H1 (cell line): ENCODE measurements at regions not wholly inside any gene's neighbourhood (a gene's known extent, or its start where the extent isn't known, plus 50 kb on each side); places are given as distances from the start of the nearest gene placed in this dataset.

Experiments
- CTCF ChIA-PET: fragments of 300-600 bp; sonication (Branson Sonifier 250); formaldehyde crosslinking; loops from one replicate; lab custom pipeline; 2021; ENCODE audit not compliant: partially characterized antibody; lab: Charles Lee
- POLR2A ChIA-PET: fragments of 300-600 bp; sonication (Branson Sonifier 250); formaldehyde crosslinking; loops from one replicate; lab custom pipeline; 2021; ENCODE audit warnings: inconsistent platforms; ENCODE audit not compliant: partially characterized antibody; lab: Charles Lee
- DNase-seq, 2 experiments: peaks; one replicate each; pipeline versions ENCODE4 v3.0.0 to v3.0.0-alpha.2; 2010 to 2022; ENCODE audit warnings: low spot score in 2 of 2, low read depth in 1 of 2, mixed read lengths in 1 of 2
- FAIRE-seq: peaks from 2 replicates; lab custom pipeline; 2011; peaks lifted over from hg19 to GRCh38; lab: Jason Lieb, UNC
- H2AFZ ChIP-seq: 2 replicates; pipeline ENCODE4 v1.8.1; 2012; ENCODE audit warnings: low read length, inconsistent platforms
- H2AK5ac ChIP-seq: 2 replicates; pipeline ENCODE4 v1.6.1; 2013; ENCODE audit warnings: low read depth, low read length
- H2BK120ac ChIP-seq: replicated peaks from 2 replicates; pipeline ENCODE3; 2013; ENCODE audit warnings: low read depth, low read length, inconsistent platforms
- H2BK12ac ChIP-seq: 2 replicates; pipeline ENCODE4 v1.6.1; 2013; ENCODE audit warnings: low read depth, low read length
- H2BK15ac ChIP-seq: 2 replicates; pipeline ENCODE4 v1.6.1; 2013; ENCODE audit warnings: low read length
- H2BK20ac ChIP-seq: 2 replicates; pipeline ENCODE4 v1.6.1; 2013; ENCODE audit warnings: low read length
- H2BK5ac ChIP-seq: 2 replicates; pipeline ENCODE4 v1.6.1; 2013; ENCODE audit warnings: low read depth, low read length
- H3K14ac ChIP-seq: 2 replicates; pipeline ENCODE4 v1.6.1; 2013; ENCODE audit warnings: inconsistent platforms; ENCODE audit not compliant: insufficient read length
- H3K18ac ChIP-seq: 2 replicates; pipeline ENCODE4 v1.6.1; 2013; ENCODE audit warnings: low read length; ENCODE audit errors: extremely low read depth
- H3K23ac ChIP-seq: 2 replicates; pipeline ENCODE4 v1.6.1; 2013; ENCODE audit warnings: inconsistent platforms; ENCODE audit not compliant: insufficient read length
- H3K23me2 ChIP-seq: 2 replicates; pipeline ENCODE4 v1.6.1; 2013; ENCODE audit warnings: low read depth, low read length
- H3K27ac ChIP-seq: 2 replicates; pipeline ENCODE4 v1.6.1; 2011; ENCODE audit warnings: low read depth, low read length, inconsistent platforms
- H3K27me3 ChIP-seq, 4 experiments: replicated peaks in 1 of 4; 1 replicate in 1 of 4; 2 replicates in 3 of 4; pipeline versions ENCODE4 v1.6.1 to v1.8.1; 2011 to 2013; ENCODE audit warnings: low read length in 3 of 4, mild to moderate bottlenecking in 3 of 4, inconsistent platforms in 2 of 4, mixed read lengths in 2 of 4, moderate library complexity in 1 of 4; ENCODE audit not compliant: control insufficient read depth in 3 of 4, insufficient read depth in 3 of 4; ENCODE audit errors: extremely low read depth in 1 of 4
- H3K36me3 ChIP-seq, 4 experiments: 2 replicates each; pipeline versions ENCODE4 v1.6.1 to v1.8.1; 2011 to 2013; ENCODE audit warnings: mild to moderate bottlenecking in 4 of 4, low read length in 3 of 4, moderate library complexity in 2 of 4, control low read depth in 1 of 4, inconsistent platforms in 1 of 4; ENCODE audit not compliant: insufficient read depth in 4 of 4, control insufficient read depth in 2 of 4
- H3K4ac ChIP-seq: replicated peaks from 2 replicates; pipeline ENCODE3; 2013; ENCODE audit warnings: low read length, low read depth, mixed read lengths, inconsistent platforms; ENCODE audit not compliant: insufficient read length
- H3K4me1 ChIP-seq, 4 experiments: replicated peaks in 1 of 4; 1 replicate in 1 of 4; 2 replicates in 3 of 4; pipeline versions ENCODE4 v1.6.1 to v1.8.1; 2011 to 2013; ENCODE audit warnings: low read length in 3 of 4, inconsistent platforms in 2 of 4, mixed read lengths in 1 of 4; ENCODE audit not compliant: insufficient read depth in 4 of 4, control insufficient read depth in 3 of 4
- H3K4me2 ChIP-seq, 2 experiments: 2 replicates each; pipeline versions ENCODE4 v1.6.1 to v1.8.1; 2011 to 2013; ENCODE audit warnings: low read depth in 2 of 2, low read length in 2 of 2, control low read depth in 1 of 2, inconsistent platforms in 1 of 2, mild to moderate bottlenecking in 1 of 2; ENCODE audit not compliant: insufficient read depth in 1 of 2
- H3K4me3 ChIP-seq, 4 experiments: fragments of 200-600, 300-600 bp in 1 of 4; sonication (generic), shearing (Covaris generic), sonication (Bioruptor Twin) in 1 of 4; 2 replicates each; pipeline versions ENCODE4 v1.5.1 to v1.8.1; 2011 to 2016; ENCODE audit warnings: low read length in 4 of 4, low read depth in 3 of 4, control low read depth in 2 of 4, inconsistent platforms in 2 of 4, mild to moderate bottlenecking in 2 of 4, mixed read lengths in 1 of 4, moderate library complexity in 1 of 4; ENCODE audit not compliant: insufficient read depth in 2 of 4; ENCODE audit errors: extremely low read depth in 1 of 4
- H3K56ac ChIP-seq: replicated peaks from 2 replicates; pipeline ENCODE3; 2013; ENCODE audit warnings: low read depth, mild to moderate bottlenecking, mixed read lengths, low read length, inconsistent platforms; ENCODE audit not compliant: insufficient read length
- H3K79me1 ChIP-seq: 2 replicates; pipeline ENCODE4 v1.6.1; 2013; ENCODE audit warnings: low read depth, low read length, control low read depth
- H3K79me2 ChIP-seq, 2 experiments: 2 replicates each; pipeline versions ENCODE4 v1.6.1 to v1.8.1; 2012 to 2013; ENCODE audit warnings: low read length in 2 of 2, mild to moderate bottlenecking in 2 of 2, inconsistent platforms in 1 of 2; ENCODE audit not compliant: insufficient read depth in 2 of 2, control insufficient read depth in 1 of 2
- H3K9ac ChIP-seq, 4 experiments: replicated peaks in 1 of 4; 1 replicate in 1 of 4; 2 replicates in 3 of 4; pipeline versions ENCODE4 v1.6.1 to v1.8.1; 2011 to 2013; ENCODE audit warnings: low read depth in 3 of 4, low read length in 3 of 4, control low read depth in 2 of 4, mild to moderate bottlenecking in 2 of 4, moderate library complexity in 2 of 4, inconsistent platforms in 1 of 4; ENCODE audit errors: extremely low read depth in 1 of 4
- H3K9me3 ChIP-seq, 2 experiments: 2 replicates each; pipeline versions ENCODE4 v1.6.1 to v1.8.1; 2012 to 2013; ENCODE audit warnings: mild to moderate bottlenecking in 2 of 2, moderate library complexity in 2 of 2, control low read depth in 1 of 2, inconsistent platforms in 1 of 2, low read depth in 1 of 2, low read length in 1 of 2, mixed read lengths in 1 of 2; ENCODE audit not compliant: insufficient read depth in 2 of 2
- H4K20me1 ChIP-seq, 2 experiments: replicated peaks in 1 of 2; 2 replicates each; pipeline versions ENCODE3 to v1.8.1; 2011 to 2013; ENCODE audit warnings: inconsistent platforms in 2 of 2, low read length in 2 of 2, mild to moderate bottlenecking in 1 of 2; ENCODE audit not compliant: insufficient read depth in 2 of 2, control insufficient read depth in 1 of 2
- H4K5ac ChIP-seq: 2 replicates; pipeline ENCODE4 v1.6.1; 2013; ENCODE audit warnings: low read length, low read depth, mixed read lengths, inconsistent platforms; ENCODE audit not compliant: insufficient read length
- H4K8ac ChIP-seq: 2 replicates; pipeline ENCODE4 v1.8.0; 2013; ENCODE audit warnings: mild to moderate bottlenecking, moderate library complexity, low read length, inconsistent platforms; ENCODE audit not compliant: insufficient read depth; ENCODE audit errors: extremely low read depth
- H4K91ac ChIP-seq: replicated peaks from 2 replicates; pipeline ENCODE3; 2013; ENCODE audit warnings: low read length, mixed read lengths, inconsistent platforms; ENCODE audit not compliant: insufficient read length
- ASH2L ChIP-seq: fragments of 200-600, 300-600 bp; sonication (generic); IDR thresholded peaks from one replicate; pipeline ENCODE4 v1.7.1; 2017; ENCODE audit warnings: low read length
- BCL11A ChIP-seq, 2 experiments: IDR thresholded peaks; one replicate each; pipeline ENCODE4 v1.6.1; 2011; ENCODE audit warnings: low read depth in 2 of 2, low read length in 2 of 2, mild to moderate bottlenecking in 2 of 2
- RFX5 ChIP-seq: IDR thresholded peaks from 2 replicates; pipeline ENCODE4 v1.6.1; 2011; ENCODE audit warnings: low read depth, low read length, improper control_type of control experiment, borderline replicate concordance
- RXRA ChIP-seq: IDR thresholded peaks from 2 replicates; pipeline ENCODE4 v1.6.1; 2011; ENCODE audit warnings: low read depth, mild to moderate bottlenecking, low read length, moderate library complexity; ENCODE audit not compliant: insufficient read depth
- SP1 ChIP-seq: IDR thresholded peaks from 2 replicates; pipeline ENCODE4 v1.6.1; 2011; ENCODE audit warnings: low read depth, low read length
- TAF1 ChIP-seq: IDR thresholded peaks from 2 replicates; pipeline ENCODE4 v1.6.1; 2011; ENCODE audit warnings: mild to moderate bottlenecking, low read depth, low read length
- WGBS, 2 experiments: shearing (Covaris generic) in 1 of 2; methylation state at CpG; one replicate each; pipeline versions ENCODE4 v1.1.6 to v1.1.7; 2013 to 2015; ENCODE audit warnings: low lambda C conversion rate in 2 of 2, mixed read lengths in 2 of 2, inconsistent platforms in 1 of 2, low coverage in 1 of 2, missing lambda C conversion rate in 1 of 2; ENCODE audit not compliant: insufficient replicate concordance in 2 of 2, insufficient coverage in 1 of 2, insufficient read length in 1 of 2; ENCODE audit errors: extremely low coverage in 1 of 2, missing lambda C conversion rate in 1 of 2; 5-methylcytosine and 5-hydroxymethylcytosine counted together

DNA sequence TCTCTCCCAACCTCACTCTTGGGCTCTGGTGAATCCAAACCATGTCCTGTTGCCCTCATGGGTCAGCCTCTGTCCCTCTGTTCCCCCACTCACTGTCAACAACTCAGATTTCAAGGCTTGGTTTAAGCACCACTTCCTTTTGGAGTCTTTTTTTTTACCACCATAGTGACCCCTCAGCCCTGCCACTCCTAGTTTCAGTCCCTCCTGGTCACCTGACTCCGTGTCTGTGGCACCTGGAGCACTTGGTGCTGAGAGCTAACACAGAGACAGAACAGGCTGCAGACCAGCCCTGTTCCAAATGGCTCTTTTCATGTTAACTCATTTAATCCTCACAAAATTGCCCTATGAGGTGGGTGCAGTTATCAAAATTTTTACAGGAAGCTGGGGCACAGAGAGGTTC lies 53.6 kb upstream of the SMNDC1 start:
- Histone ChIP-seq H2BK20ac (no peak overlapping the region), H2BK15ac (peak overlapping the region; percentile 88; the same call in 1 of the 2 replicates), H3K79me1 (no peaks in the 10 kb centered on the region), H3K79me2 (no peaks in the 10 kb centered on the region), H3K4me1 (peaks cover 3 to 9% (median 7%) of the 10 kb centered on the region in 4 experiments; a peak in 6 of 7 replicates), H3K18ac (no peak overlapping the region), H3K27me3 (no peaks in the 10 kb centered on the region), H2AFZ (no peak overlapping the region), H3K4me2 (no peak overlapping the region), H3K23ac (no peak overlapping the region), H2BK12ac (peak overlapping the region; percentile 83; the same call in 1 of the 2 replicates), H3K27ac (no peak overlapping the region), H4K91ac (peak overlapping the region; percentile 71), H3K14ac (no peak overlapping the region), H2BK5ac (peak overlapping the region; percentile 54; the same call in 1 of the 2 replicates), H3K56ac (no peak overlapping the region), H2AK5ac (no peak overlapping the region; the same call in 1 of the 2 replicates), H3K9me3 (no peaks in the 10 kb centered on the region), H3K23me2 (no peaks in the 10 kb centered on the region), H3K4me3 (no peak overlapping the region), H3K4ac (no peak overlapping the region), H3K36me3 (no peaks in the 10 kb centered on the region), H3K9ac (no peak overlapping the region), H4K20me1 (no peaks in the 10 kb centered on the region), H2BK120ac (no peak overlapping the region), H4K8ac (no peak overlapping the region; the same call in 1 of the 2 replicates), H4K5ac (no peak overlapping the region)
- ChIA-PET CTCF (interaction anchor here (0.8 to 1.6 kb wide), 4 partner anchors 8 to 18 kb away, joined by 3 to 7 read pairs (median 4); no protein-coding TSS in a partner anchor), POLR2A (interaction anchor here (0.9 kb wide), 1 partner anchor 208 kb away, joined by 4 read pairs; no protein-coding TSS in a partner anchor)
- FAIRE-seq (no peak), DNase-seq (no peak)
- WGBS, 2 experiments, result 77% methylated on average over 1 of the region's 1 CpG; no CpG with 5 or more reads in 1 of the 2 experiments
- no peak for TF ChIP-seq BCL11A (IDR thresholded peaks at IDR 0.05; ENCODE audit: low read depth in 2 of 2, low read length in 2 of 2)
- no peak for TF ChIP-seq ASH2L
- TF ChIP-seq TAF1, result no peak
- no peak for TF ChIP-seq RFX5
- no peak for TF ChIP-seq SP1
- TF ChIP-seq RXRA, result no peak
